HG03280 (cell line): ENCODE measurements at regions not wholly inside any gene's neighbourhood (a gene's known extent, or its start where the extent isn't known, plus 50 kb on each side); places are given as distances from the start of the nearest gene placed in this dataset.

Experiments
- ATAC-seq: cut with Tn5 transposase; IDR thresholded peaks from one replicate; pipeline ENCODE4 v1.9.1; 2021; ENCODE audit warnings: mild to moderate bottlenecking, moderate library complexity; ENCODE audit not compliant: unreplicated experiment

GRCh38 chr20:40978761-40979160, 49.9 kb upstream of the TOP1 start:
- ATAC-seq, result no peak
